Vagina (tissue), 2 donors: ENCODE measurements at regions not wholly inside any gene's neighbourhood (a gene's known extent, or its start where the extent isn't known, plus 50 kb on each side); places are given as distances from the start of the nearest gene placed in this dataset.

Experiments used
- DNase-seq, 2 donors: peaks; one replicate each; pipeline ENCODE4 v3.0.0-alpha.2; 2017; ENCODE audit errors: extremely low spot score in 2 of 2
- H3K27ac ChIP-seq: fragments of 200-600 bp; sonication (generic); one replicate; pipeline ENCODE4 v1.5.1; 2019
- H3K27me3 ChIP-seq: fragments of 200-600 bp; sonication (generic); one replicate; pipeline ENCODE4 v1.5.1; 2019
- H3K36me3 ChIP-seq, 2 donors: fragments of 200-600 bp; sonication (generic); one replicate each; pipeline ENCODE4 v1.5.1; 2017 to 2019
- H3K4me1 ChIP-seq: fragments of 200-600 bp; sonication (generic); one replicate; pipeline ENCODE4 v1.5.1; 2019
- H3K4me3 ChIP-seq, 2 donors: fragments of 200-600 bp; sonication (generic); 1 replicate in 1 of 2; 2 replicates in 1 of 2; pipeline ENCODE4 v1.5.1; 2016 to 2019
- H3K9me3 ChIP-seq: fragments of 200-600 bp; sonication (generic); one replicate; pipeline ENCODE4 v1.5.1; 2019
- POLR2A ChIP-seq, 2 donors: fragments of 450-650 bp; IDR thresholded peaks; one replicate each; pipeline ENCODE4 v1.6.1; 2017; ENCODE audit warnings: antibody characterized with exemption in 2 of 2, mild to moderate bottlenecking in 2 of 2, moderate library complexity in 2 of 2
- POLR2AphosphoS5 ChIP-seq, 2 donors: sonication (generic); formaldehyde crosslinking; IDR thresholded peaks; one replicate each; pipeline ENCODE4 v1.9.0; 2017; ENCODE audit warnings: antibody characterized with exemption in 2 of 2, mild to moderate bottlenecking in 2 of 2, low read depth in 1 of 2; ENCODE audit not compliant: insufficient read depth in 1 of 2
- intact Hi-C: fragments of 100-400 bp; cut with DNase I; formaldehyde crosslinking; loops from one replicate; pipeline ENCODE4 v1.15.1; 2023
- TF ChIP-seq, protein P1 (sequence below), 3 experiments: fragments of 450-650 bp in 2 of 3; fragments of 200-600 bp in 1 of 3; sonication (generic) in 1 of 3; IDR thresholded peaks; one replicate each; pipeline ENCODE4 v1.5.1; 2017 to 2019; ENCODE audit warnings: antibody characterized with exemption in 3 of 3, mild to moderate bottlenecking in 2 of 3, moderate library complexity in 2 of 3

DNA sequence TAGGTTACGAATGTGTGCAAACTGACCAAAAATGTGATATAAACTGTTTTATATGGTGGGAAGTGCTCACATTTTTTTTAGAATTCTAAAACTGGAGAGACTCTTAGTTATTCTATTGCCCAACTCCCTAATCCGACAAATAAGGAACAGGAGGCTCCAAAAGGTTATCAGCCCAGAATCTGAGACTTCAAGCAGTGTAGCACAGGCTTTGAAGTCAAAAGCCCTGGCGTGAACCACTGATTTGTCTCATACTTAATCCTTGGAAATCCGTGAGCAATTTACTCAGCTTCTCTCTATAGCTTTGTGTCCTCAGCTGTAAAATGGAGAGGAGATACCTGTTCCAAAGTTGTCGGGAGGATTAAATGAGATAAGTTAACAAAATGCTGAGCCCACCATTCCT is 368.8 kb upstream of the SASH1 start:
- Histone ChIP-seq H3K4me1 (no peaks in the 10 kb centered on the region), H3K36me3 (no peaks in the 10 kb centered on the region), H3K27me3 (no peaks in the 10 kb centered on the region), H3K4me3 (no peak overlapping the region), H3K27ac (no peak overlapping the region), H3K9me3 (no peaks in the 10 kb centered on the region)
- TF ChIP-seq POLR2AphosphoS5 (IDR thresholded peaks at IDR 0.05; ENCODE audit: insufficient read depth in 1 of 2, low read depth in 1 of 2) (no peak), POLR2A (IDR thresholded peaks at IDR 0.05) (no peak)
- TF ChIP-seq, protein P1, sequence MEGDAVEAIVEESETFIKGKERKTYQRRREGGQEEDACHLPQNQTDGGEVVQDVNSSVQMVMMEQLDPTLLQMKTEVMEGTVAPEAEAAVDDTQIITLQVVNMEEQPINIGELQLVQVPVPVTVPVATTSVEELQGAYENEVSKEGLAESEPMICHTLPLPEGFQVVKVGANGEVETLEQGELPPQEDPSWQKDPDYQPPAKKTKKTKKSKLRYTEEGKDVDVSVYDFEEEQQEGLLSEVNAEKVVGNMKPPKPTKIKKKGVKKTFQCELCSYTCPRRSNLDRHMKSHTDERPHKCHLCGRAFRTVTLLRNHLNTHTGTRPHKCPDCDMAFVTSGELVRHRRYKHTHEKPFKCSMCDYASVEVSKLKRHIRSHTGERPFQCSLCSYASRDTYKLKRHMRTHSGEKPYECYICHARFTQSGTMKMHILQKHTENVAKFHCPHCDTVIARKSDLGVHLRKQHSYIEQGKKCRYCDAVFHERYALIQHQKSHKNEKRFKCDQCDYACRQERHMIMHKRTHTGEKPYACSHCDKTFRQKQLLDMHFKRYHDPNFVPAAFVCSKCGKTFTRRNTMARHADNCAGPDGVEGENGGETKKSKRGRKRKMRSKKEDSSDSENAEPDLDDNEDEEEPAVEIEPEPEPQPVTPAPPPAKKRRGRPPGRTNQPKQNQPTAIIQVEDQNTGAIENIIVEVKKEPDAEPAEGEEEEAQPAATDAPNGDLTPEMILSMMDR (IDR thresholded peaks at IDR 0.05), result no peak
- intact Hi-C loops, result no loop called here
- no peak for DNase-seq

DNA sequence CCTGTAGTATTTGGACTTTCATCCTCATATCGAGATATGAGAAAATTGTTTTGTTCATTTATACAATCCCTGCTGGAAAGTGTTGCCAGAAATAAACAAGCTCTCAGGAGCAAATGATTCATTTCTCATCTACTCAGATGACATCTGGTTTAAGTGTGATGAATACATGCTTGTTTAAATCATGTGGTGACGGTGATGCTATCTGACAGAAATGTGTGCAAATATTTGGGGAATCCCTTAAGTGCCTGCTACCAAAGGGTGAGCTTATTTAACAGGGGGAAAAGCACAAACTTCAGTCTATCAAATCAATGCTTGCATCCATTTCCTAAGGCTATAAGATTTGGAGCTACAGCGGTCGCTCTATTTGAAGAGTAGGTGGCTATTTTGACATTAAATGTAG is 368.3 kb upstream of the SASH1 start:
- Histone ChIP-seq H3K27ac (no peak overlapping the region), H3K4me3 (no peak overlapping the region), H3K27me3 (no peaks in the 10 kb centered on the region), H3K4me1 (no peaks in the 10 kb centered on the region), H3K9me3 (no peaks in the 10 kb centered on the region), H3K36me3 (no peaks in the 10 kb centered on the region)
- TF ChIP-seq POLR2A (IDR thresholded peaks at IDR 0.05) (no peak), POLR2AphosphoS5 (IDR thresholded peaks at IDR 0.05; ENCODE audit: insufficient read depth in 1 of 2, low read depth in 1 of 2) (no peak)
- TF ChIP-seq, protein P1 (IDR thresholded peaks at IDR 0.05), result no peak
- no peak for DNase-seq
- intact Hi-C loops, result no loop called here

DNA sequence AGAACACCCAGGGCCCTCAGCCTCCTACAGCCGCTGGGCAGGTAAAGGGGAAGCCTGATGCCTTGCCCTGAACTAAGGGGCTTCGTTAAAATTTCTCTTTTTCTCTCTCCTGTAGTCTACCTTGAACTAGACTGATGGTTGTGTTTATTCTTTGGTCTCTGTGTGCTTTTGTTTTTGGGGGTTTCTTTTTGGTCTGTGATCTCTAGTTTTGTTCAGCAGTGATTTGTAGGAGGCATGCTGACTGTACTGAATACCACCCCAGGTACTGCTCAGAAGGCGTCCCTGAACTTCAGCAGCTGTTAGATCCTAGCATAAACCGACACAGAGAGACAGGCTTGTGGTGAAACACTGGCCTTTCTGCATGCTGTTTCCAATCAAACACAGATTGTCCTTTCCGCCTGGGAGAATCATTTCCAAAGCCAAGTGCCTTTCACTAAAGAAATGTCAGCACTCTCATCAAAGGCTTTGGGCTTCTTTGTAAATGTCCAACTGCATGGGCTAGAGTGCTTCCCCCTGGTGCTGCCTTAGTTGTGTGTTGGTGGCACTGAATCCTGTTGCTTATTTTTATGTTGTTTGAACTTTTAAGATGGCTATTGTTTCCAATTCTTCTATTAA is 364.7 kb upstream of the SASH1 start:
- Histone ChIP-seq H3K27ac (no peak overlapping the region), H3K4me3 (no peak overlapping the region), H3K27me3 (no peaks in the 10 kb centered on the region), H3K36me3 (no peaks in the 10 kb centered on the region), H3K4me1 (no peaks in the 10 kb centered on the region), H3K9me3 (no peaks in the 10 kb centered on the region)
- DNase-seq, result no peak
- intact Hi-C loops, result no loop called here
- TF ChIP-seq POLR2A (IDR thresholded peaks at IDR 0.05) (no peak), POLR2AphosphoS5 (IDR thresholded peaks at IDR 0.05; ENCODE audit: insufficient read depth in 1 of 2, low read depth in 1 of 2) (no peak)
- TF ChIP-seq, protein P1 (IDR thresholded peaks at IDR 0.05), result no peak

DNA sequence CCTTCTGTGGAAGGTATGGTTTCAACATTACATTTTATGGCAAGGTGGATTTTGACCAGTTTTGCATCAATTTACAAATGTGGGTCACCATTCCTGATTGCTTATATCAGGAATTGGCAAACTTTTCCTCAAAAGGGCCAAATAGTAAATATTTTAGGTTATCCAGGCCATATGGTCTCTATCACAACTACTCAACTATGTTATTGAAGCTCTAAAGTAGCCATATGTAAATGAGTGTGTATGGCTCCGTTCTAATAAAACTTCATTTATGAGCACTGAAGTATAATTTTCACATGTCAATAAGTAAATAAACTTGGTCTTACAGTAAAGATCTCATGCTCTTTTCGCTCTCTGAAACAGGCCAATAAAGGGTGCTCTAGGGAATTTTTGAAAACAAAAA is 362.7 kb upstream of the SASH1 start:
- TF ChIP-seq, protein P1 (IDR thresholded peaks at IDR 0.05), result no peak
- TF ChIP-seq POLR2A (IDR thresholded peaks at IDR 0.05), result no peak
- no peak for TF ChIP-seq POLR2AphosphoS5 (IDR thresholded peaks at IDR 0.05; ENCODE audit: insufficient read depth in 1 of 2, low read depth in 1 of 2)
- no peaks in the 10 kb centered on the region for H3K4me1 ChIP-seq
- intact Hi-C loops, result no loop called here
- H3K27ac ChIP-seq, result no peak overlapping the region
- H3K4me3 ChIP-seq, result no peak overlapping the region
- no peak for DNase-seq
- no peaks in the 10 kb centered on the region for H3K36me3 ChIP-seq
- H3K27me3 ChIP-seq, result no peaks in the 10 kb centered on the region
- H3K9me3 ChIP-seq, result no peaks in the 10 kb centered on the region

DNA sequence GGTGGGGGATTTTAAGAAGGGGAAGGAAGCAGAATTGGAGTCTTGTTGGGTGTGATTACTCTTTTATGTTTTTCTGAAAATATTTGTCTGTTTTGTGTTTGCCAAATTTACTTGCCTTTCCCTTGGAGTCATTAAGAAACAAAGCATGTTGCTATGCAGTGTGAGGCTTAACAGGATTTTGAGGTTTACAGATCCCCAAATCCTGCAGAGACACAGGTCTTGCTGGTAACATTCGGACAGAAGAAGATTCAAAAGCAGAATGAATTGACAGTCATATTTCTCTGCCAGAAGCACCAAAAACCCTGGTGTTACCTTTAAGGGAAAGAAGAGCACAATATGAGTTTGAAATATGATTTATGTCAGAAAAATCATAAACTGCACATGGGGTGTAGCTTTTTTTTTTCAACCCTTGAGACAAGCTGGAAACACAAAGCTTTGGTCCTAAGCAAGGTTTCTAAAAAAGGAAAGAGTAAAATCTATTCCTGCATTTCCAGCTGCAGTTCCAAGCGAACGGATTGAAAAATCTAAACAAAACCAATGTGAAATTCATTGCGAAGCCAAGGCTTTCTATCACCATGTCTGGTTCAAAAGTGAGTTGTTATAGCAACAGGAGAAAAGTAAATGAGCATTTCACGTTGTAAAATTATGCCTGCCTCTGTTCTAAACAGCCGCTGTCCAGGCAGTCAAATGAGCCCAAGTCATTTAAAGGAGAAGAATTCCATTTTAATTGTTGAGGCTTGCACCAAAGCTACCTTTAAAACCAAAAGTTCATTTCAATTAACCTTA is 358.9 kb upstream of the SASH1 start:
- Histone ChIP-seq H3K27me3 (no peaks in the 10 kb centered on the region), H3K4me1 (no peaks in the 10 kb centered on the region), H3K36me3 (no peaks in the 10 kb centered on the region), H3K4me3 (no peak overlapping the region), H3K27ac (no peak overlapping the region), H3K9me3 (no peaks in the 10 kb centered on the region)
- no peak for TF ChIP-seq POLR2A (IDR thresholded peaks at IDR 0.05)
- TF ChIP-seq POLR2AphosphoS5 (IDR thresholded peaks at IDR 0.05; ENCODE audit: insufficient read depth in 1 of 2, low read depth in 1 of 2), result no peak
- TF ChIP-seq, protein P1 (IDR thresholded peaks at IDR 0.05), result no peak
- no peak for DNase-seq
- intact Hi-C loops, result no loop called here
